WTC11 (cell line): ENCODE measurements at regions not wholly inside any gene's neighbourhood (a gene's known extent, or its start where the extent isn't known, plus 50 kb on each side); places are given as distances from the start of the nearest gene placed in this dataset.

ENCODE experiments used
- ATAC-seq: fragments of 200-7000 bp; cut with Tn5 transposase; 2 replicates; pipeline ENCODE4 v1.10.0; 2021; ENCODE audit warnings: mild to moderate bottlenecking, moderate library complexity
- CTCF ChIA-PET: fragments of 300-600 bp; sonication (Branson Sonifier 250); formaldehyde crosslinking; loops from one replicate; lab custom pipeline; 2021; ENCODE audit warnings: antibody characterized with exemption; lab: Charles Lee
- POLR2A ChIA-PET: fragments of 350-600 bp; sonication (Branson Sonifier 250); formaldehyde crosslinking; loops from one replicate; lab custom pipeline; 2021; ENCODE audit warnings: antibody characterized with exemption; lab: Charles Lee
- DNase-seq: peaks from one replicate; pipeline ENCODE4 v3.0.0; 2021; ENCODE audit warnings: low spot score
- H3K27ac Mint-ChIP-seq: 2 replicates; pipeline ENCODE4 v1.8.0; 2021; ENCODE audit warnings: mixed read lengths
- H3K27me3 Mint-ChIP-seq: 2 replicates; pipeline ENCODE4 v1.8.0; 2021; ENCODE audit warnings: low read depth, mild to moderate bottlenecking, moderate library complexity, mixed read lengths
- H3K36me3 Mint-ChIP-seq: 2 replicates; pipeline ENCODE4 v1.8.0; 2021; ENCODE audit warnings: mixed read lengths
- H3K4me1 Mint-ChIP-seq: 2 replicates; pipeline ENCODE4 v1.8.0; 2022; ENCODE audit warnings: mixed read lengths
- H3K4me3 Mint-ChIP-seq: 2 replicates; pipeline ENCODE4 v1.8.0; 2021; ENCODE audit warnings: mild to moderate bottlenecking, moderate library complexity, mixed read lengths
- H3K9me3 Mint-ChIP-seq: 2 replicates; pipeline ENCODE4 v1.8.0; 2021; ENCODE audit warnings: mixed read lengths
- CBFB ChIP-seq: sonication (generic); formaldehyde crosslinking; IDR thresholded peaks from 2 replicates; pipeline ENCODE4 v1.8.1; 2022; ENCODE audit warnings: mild to moderate bottlenecking, low read depth, missing genetic modification reagents
- ELF4 ChIP-seq: sonication (generic); formaldehyde crosslinking; IDR thresholded peaks from 2 replicates; pipeline ENCODE4 v1.8.1; 2022; ENCODE audit warnings: low read depth, mild to moderate bottlenecking, moderate library complexity, missing genetic modification reagents
- ESRRA ChIP-seq: sonication (generic); formaldehyde crosslinking; IDR thresholded peaks from 2 replicates; pipeline ENCODE4 v1.8.1; 2022; ENCODE audit warnings: mild to moderate bottlenecking, missing genetic modification reagents, borderline replicate concordance
- FOXP1 ChIP-seq: sonication (generic); formaldehyde crosslinking; IDR thresholded peaks from 2 replicates; pipeline ENCODE4 v1.8.0; 2022; ENCODE audit warnings: missing genetic modification reagents, mild to moderate bottlenecking, moderate library complexity, borderline replicate concordance
- GRHL2 ChIP-seq: fragments of 250-450 bp; sonication (Bioruptor Pico); IDR thresholded peaks from 2 replicates; pipeline ENCODE4 v1.8.0; 2022; ENCODE audit warnings: mild to moderate bottlenecking, moderate library complexity; ENCODE audit not compliant: insufficient replicate concordance, severe bottlenecking
- HMGA2 ChIP-seq: fragments of 250-450 bp; sonication (Bioruptor Pico); IDR thresholded peaks from 2 replicates; pipeline ENCODE4 v1.4.0; 2021; ENCODE audit warnings: mild to moderate bottlenecking, moderate library complexity
- KAT7 ChIP-seq: sonication (generic); formaldehyde crosslinking; IDR thresholded peaks from 2 replicates; pipeline ENCODE4 v1.8.1; 2023; ENCODE audit warnings: missing genetic modification reagents, mild to moderate bottlenecking, borderline replicate concordance
- TEAD1 ChIP-seq: sonication (generic); formaldehyde crosslinking; IDR thresholded peaks from 2 replicates; pipeline ENCODE4 v1.8.0; 2022; ENCODE audit warnings: mild to moderate bottlenecking, missing genetic modification reagents
- ZNF232 ChIP-seq: sonication (generic); formaldehyde crosslinking; IDR thresholded peaks from 2 replicates; pipeline ENCODE4 v1.8.0; 2022; ENCODE audit warnings: mild to moderate bottlenecking, missing genetic modification reagents
- ZNF396 ChIP-seq: fragments of 250-450 bp; sonication (Bioruptor Pico); IDR thresholded peaks from 2 replicates; pipeline ENCODE4 v1.8.0; 2021; ENCODE audit warnings: mild to moderate bottlenecking, moderate library complexity, borderline replicate concordance
- TF ChIP-seq, protein P1 (sequence below): sonication (generic); formaldehyde crosslinking; IDR thresholded peaks from 2 replicates; pipeline ENCODE4 v1.8.1; 2023; ENCODE audit warnings: mild to moderate bottlenecking, missing genetic modification reagents, moderate library complexity
- TF ChIP-seq, protein P2 (sequence below): sonication (generic); formaldehyde crosslinking; IDR thresholded peaks from 2 replicates; pipeline ENCODE4 v1.8.1; 2023; ENCODE audit warnings: mild to moderate bottlenecking, missing genetic modification reagents
- TF ChIP-seq, protein P3 (sequence below): sonication (generic); formaldehyde crosslinking; IDR thresholded peaks from 2 replicates; pipeline ENCODE4 v1.8.0; 2023; ENCODE audit warnings: mild to moderate bottlenecking, missing genetic modification reagents
- TF ChIP-seq, protein P4 (sequence below): fragments of 250-450 bp; sonication (Bioruptor Pico); IDR thresholded peaks from 2 replicates; pipeline ENCODE4 v1.9.0; 2021; ENCODE audit warnings: mild to moderate bottlenecking
- TF ChIP-seq, protein P5 (sequence below): fragments of 200-600 bp; IDR thresholded peaks from 2 replicates; pipeline ENCODE4 v1.8.0; 2022; ENCODE audit warnings: antibody characterized with exemption
- TF ChIP-seq, protein P6 (sequence below): sonication (generic); formaldehyde crosslinking; IDR thresholded peaks from 2 replicates; pipeline ENCODE4 v1.8.0; 2022; ENCODE audit warnings: mild to moderate bottlenecking, missing genetic modification reagents
- TF ChIP-seq, protein P7 (sequence below): sonication (generic); formaldehyde crosslinking; IDR thresholded peaks from 2 replicates; pipeline ENCODE4 v1.8.1; 2023; ENCODE audit warnings: mild to moderate bottlenecking, missing genetic modification reagents
- TF ChIP-seq, protein P8 (sequence below): sonication (generic); formaldehyde crosslinking; IDR thresholded peaks from 2 replicates; pipeline ENCODE4 v1.8.1; 2022; ENCODE audit warnings: missing genetic modification reagents, borderline replicate concordance

DNA sequence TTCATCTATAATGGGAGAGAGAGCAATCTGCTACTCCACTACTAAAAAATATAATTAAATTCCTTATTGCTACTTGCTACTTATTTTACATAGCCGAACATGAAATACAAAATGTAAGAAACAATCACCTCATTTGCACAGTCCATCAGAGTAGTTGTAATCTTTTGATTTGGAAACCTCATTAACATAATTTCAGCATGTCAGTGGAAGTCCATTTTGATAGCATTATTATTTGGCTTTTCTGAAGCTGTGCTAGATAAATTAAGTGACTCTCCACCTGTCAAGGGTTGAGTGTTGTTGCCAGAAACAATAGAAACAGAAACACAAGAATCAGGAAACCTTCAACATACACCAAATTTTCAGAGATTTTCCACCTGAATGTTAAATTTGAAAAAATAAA, 250.0 kb downstream of the RFPL4B start:
- no peak for DNase-seq
- H3K27ac Mint-ChIP-seq, result no peak overlapping the region
- no peak for ATAC-seq
- TF ChIP-seq, protein P1, sequence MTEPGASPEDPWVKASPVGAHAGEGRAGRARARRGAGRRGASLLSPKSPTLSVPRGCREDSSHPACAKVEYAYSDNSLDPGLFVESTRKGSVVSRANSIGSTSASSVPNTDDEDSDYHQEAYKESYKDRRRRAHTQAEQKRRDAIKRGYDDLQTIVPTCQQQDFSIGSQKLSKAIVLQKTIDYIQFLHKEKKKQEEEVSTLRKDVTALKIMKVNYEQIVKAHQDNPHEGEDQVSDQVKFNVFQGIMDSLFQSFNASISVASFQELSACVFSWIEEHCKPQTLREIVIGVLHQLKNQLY (CRISPR knock-in tag), result no peak
- TF ChIP-seq, protein P2, sequence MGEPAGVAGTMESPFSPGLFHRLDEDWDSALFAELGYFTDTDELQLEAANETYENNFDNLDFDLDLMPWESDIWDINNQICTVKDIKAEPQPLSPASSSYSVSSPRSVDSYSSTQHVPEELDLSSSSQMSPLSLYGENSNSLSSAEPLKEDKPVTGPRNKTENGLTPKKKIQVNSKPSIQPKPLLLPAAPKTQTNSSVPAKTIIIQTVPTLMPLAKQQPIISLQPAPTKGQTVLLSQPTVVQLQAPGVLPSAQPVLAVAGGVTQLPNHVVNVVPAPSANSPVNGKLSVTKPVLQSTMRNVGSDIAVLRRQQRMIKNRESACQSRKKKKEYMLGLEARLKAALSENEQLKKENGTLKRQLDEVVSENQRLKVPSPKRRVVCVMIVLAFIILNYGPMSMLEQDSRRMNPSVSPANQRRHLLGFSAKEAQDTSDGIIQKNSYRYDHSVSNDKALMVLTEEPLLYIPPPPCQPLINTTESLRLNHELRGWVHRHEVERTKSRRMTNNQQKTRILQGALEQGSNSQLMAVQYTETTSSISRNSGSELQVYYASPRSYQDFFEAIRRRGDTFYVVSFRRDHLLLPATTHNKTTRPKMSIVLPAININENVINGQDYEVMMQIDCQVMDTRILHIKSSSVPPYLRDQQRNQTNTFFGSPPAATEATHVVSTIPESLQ (CRISPR knock-in tag), result no peak
- TF ChIP-seq CBFB (CRISPR knock-in tag) (no peak), GRHL2 (no peak), ZNF232 (no peak)
- ChIA-PET POLR2A (no interaction called here), CTCF (no interaction called here)
- peaks cover 9% of the 10 kb centered on the region; the same call in 1 of the 2 replicates for H3K36me3 Mint-ChIP-seq
- no peaks in the 10 kb centered on the region for H3K27me3 Mint-ChIP-seq
- peaks cover 18% of the 10 kb centered on the region for H3K9me3 Mint-ChIP-seq
- no peaks in the 10 kb centered on the region for H3K4me1 Mint-ChIP-seq
- no peak overlapping the region for H3K4me3 Mint-ChIP-seq

DNA sequence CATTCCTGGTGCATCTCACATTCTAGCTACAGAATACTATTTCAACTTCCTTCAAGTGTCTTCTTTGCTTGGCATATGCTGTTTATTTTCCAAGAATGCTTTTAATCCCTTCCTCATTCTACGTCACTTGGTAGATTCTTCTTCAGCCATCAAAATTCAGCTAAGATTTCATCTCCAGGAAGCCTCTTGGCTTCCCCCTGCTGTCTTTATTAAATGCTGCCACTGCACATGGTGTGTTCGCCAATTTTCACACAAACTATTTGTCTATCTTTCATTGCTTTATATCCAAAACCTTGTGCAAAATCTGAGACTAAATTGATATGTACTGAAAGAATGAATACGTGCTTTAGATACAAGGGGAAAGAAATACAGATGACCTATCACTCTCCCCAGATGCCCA, 253.0 kb downstream of the RFPL4B start:
- Mint-ChIP-seq H3K4me1 (no peaks in the 10 kb centered on the region), H3K9me3 (peaks cover 4% of the 10 kb centered on the region; the same call in 1 of the 2 replicates), H3K27ac (no peak overlapping the region), H3K36me3 (no peaks in the 10 kb centered on the region), H3K27me3 (no peaks in the 10 kb centered on the region), H3K4me3 (no peak overlapping the region)
- ChIA-PET CTCF (interaction anchor here (0.6 kb wide), 1 partner anchor 602 kb away, joined by 3 read pairs; no protein-coding TSS in a partner anchor), POLR2A (no interaction called here)
- no peak for TF ChIP-seq FOXP1 (CRISPR knock-in tag)
- no peak for TF ChIP-seq ESRRA (CRISPR knock-in tag)
- TF ChIP-seq, protein P3, sequence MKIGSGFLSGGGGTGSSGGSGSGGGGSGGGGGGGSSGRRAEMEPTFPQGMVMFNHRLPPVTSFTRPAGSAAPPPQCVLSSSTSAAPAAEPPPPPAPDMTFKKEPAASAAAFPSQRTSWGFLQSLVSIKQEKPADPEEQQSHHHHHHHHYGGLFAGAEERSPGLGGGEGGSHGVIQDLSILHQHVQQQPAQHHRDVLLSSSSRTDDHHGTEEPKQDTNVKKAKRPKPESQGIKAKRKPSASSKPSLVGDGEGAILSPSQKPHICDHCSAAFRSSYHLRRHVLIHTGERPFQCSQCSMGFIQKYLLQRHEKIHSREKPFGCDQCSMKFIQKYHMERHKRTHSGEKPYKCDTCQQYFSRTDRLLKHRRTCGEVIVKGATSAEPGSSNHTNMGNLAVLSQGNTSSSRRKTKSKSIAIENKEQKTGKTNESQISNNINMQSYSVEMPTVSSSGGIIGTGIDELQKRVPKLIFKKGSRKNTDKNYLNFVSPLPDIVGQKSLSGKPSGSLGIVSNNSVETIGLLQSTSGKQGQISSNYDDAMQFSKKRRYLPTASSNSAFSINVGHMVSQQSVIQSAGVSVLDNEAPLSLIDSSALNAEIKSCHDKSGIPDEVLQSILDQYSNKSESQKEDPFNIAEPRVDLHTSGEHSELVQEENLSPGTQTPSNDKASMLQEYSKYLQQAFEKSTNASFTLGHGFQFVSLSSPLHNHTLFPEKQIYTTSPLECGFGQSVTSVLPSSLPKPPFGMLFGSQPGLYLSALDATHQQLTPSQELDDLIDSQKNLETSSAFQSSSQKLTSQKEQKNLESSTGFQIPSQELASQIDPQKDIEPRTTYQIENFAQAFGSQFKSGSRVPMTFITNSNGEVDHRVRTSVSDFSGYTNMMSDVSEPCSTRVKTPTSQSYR (CRISPR knock-in tag), result no peak
- TF ChIP-seq, protein P4, sequence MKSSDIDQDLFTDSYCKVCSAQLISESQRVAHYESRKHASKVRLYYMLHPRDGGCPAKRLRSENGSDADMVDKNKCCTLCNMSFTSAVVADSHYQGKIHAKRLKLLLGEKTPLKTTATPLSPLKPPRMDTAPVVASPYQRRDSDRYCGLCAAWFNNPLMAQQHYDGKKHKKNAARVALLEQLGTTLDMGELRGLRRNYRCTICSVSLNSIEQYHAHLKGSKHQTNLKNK (CRISPR knock-in tag), result no peak
- no peak for TF ChIP-seq KAT7 (CRISPR knock-in tag)
- TF ChIP-seq, protein P5, sequence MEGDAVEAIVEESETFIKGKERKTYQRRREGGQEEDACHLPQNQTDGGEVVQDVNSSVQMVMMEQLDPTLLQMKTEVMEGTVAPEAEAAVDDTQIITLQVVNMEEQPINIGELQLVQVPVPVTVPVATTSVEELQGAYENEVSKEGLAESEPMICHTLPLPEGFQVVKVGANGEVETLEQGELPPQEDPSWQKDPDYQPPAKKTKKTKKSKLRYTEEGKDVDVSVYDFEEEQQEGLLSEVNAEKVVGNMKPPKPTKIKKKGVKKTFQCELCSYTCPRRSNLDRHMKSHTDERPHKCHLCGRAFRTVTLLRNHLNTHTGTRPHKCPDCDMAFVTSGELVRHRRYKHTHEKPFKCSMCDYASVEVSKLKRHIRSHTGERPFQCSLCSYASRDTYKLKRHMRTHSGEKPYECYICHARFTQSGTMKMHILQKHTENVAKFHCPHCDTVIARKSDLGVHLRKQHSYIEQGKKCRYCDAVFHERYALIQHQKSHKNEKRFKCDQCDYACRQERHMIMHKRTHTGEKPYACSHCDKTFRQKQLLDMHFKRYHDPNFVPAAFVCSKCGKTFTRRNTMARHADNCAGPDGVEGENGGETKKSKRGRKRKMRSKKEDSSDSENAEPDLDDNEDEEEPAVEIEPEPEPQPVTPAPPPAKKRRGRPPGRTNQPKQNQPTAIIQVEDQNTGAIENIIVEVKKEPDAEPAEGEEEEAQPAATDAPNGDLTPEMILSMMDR, result no peak
- TF ChIP-seq TEAD1 (CRISPR knock-in tag), result no peak
- TF ChIP-seq, protein P6, sequence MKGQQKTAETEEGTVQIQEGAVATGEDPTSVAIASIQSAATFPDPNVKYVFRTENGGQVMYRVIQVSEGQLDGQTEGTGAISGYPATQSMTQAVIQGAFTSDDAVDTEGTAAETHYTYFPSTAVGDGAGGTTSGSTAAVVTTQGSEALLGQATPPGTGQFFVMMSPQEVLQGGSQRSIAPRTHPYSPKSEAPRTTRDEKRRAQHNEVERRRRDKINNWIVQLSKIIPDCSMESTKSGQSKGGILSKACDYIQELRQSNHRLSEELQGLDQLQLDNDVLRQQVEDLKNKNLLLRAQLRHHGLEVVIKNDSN, result no peak
- TF ChIP-seq, protein P7, sequence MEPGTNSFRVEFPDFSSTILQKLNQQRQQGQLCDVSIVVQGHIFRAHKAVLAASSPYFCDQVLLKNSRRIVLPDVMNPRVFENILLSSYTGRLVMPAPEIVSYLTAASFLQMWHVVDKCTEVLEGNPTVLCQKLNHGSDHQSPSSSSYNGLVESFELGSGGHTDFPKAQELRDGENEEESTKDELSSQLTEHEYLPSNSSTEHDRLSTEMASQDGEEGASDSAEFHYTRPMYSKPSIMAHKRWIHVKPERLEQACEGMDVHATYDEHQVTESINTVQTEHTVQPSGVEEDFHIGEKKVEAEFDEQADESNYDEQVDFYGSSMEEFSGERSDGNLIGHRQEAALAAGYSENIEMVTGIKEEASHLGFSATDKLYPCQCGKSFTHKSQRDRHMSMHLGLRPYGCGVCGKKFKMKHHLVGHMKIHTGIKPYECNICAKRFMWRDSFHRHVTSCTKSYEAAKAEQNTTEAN (CRISPR knock-in tag), result no peak
- TF ChIP-seq, protein P8, sequence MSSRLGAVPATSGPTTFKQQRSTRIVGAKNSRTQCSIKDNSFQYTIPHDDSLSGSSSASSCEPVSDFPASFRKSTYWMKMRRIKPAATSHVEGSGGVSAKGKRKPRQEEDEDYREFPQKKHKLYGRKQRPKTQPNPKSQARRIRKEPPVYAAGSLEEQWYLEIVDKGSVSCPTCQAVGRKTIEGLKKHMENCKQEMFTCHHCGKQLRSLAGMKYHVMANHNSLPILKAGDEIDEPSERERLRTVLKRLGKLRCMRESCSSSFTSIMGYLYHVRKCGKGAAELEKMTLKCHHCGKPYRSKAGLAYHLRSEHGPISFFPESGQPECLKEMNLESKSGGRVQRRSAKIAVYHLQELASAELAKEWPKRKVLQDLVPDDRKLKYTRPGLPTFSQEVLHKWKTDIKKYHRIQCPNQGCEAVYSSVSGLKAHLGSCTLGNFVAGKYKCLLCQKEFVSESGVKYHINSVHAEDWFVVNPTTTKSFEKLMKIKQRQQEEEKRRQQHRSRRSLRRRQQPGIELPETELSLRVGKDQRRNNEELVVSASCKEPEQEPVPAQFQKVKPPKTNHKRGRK (CRISPR knock-in tag), result no peak
- no peak for TF ChIP-seq ELF4
- no peak for TF ChIP-seq HMGA2 (CRISPR knock-in tag)
- TF ChIP-seq, protein P2 (CRISPR knock-in tag), result no peak
- no peak for TF ChIP-seq ZNF396
- ATAC-seq (no peak), DNase-seq (no peak)
